GM12873 (cell line): ENCODE measurements at regions not wholly inside any gene's neighbourhood (a gene's known extent, or its start where the extent isn't known, plus 50 kb on each side); places are given as distances from the start of the nearest gene placed in this dataset.

Experiments used
- CTCF ChIP-seq: IDR thresholded peaks from 2 replicates; pipeline ENCODE4 v1.5.1; 2012; ENCODE audit warnings: low read depth, mild to moderate bottlenecking, moderate library complexity, low read length, control low read depth; ENCODE audit not compliant: insufficient read depth; ENCODE audit errors: missing control alignments

GRCh38 chr1:194069168-194069830 lies 882.9 kb upstream of the B3GALT2 start:
- TF ChIP-seq CTCF: no peak

- TF ChIP-seq CTCF: no peak
Observed at GRCh38 chr1:194068446-194069167, 882.2 kb upstream of the B3GALT2 start.

- TF ChIP-seq CTCF: no peak
Observed at GRCh38 chr1:194067772-194068171, 881.4 kb upstream of the B3GALT2 start.

- no peak for TF ChIP-seq CTCF
Observed at GRCh38 chr1:194062962-194063361, 876.5 kb upstream of the B3GALT2 start.

GRCh38 chr1:194062526-194062925 lies 876.1 kb upstream of the B3GALT2 start:
- no peak for TF ChIP-seq CTCF

- TF ChIP-seq CTCF: no peak
Observed at GRCh38 chr1:194060481-194060880, 874.1 kb upstream of the B3GALT2 start.

GRCh38 chr1:194056169-194056568 lies 869.8 kb upstream of the B3GALT2 start:
- TF ChIP-seq CTCF: no peak
